ENCODE measurements at regions not wholly inside any gene's neighbourhood (a gene's known extent, or its start where the extent isn't known, plus 50 kb on each side); places are given as distances from the start of the nearest gene placed in this dataset.

GRCh38 chr15:62883938-62884479 lies 158.5 kb upstream of the TPM1 start:
- DNase-seq, result no peak

- DNase-seq, result no peak
Observed at GRCh38 chr15:62886431-62887071, 156.0 kb upstream of the TPM1 start.

GRCh38 chr15:62887113-62887570 lies 155.4 kb upstream of the TPM1 start:
- no peak for DNase-seq

GRCh38 chr15:62888623-62889022 lies 153.9 kb upstream of the TPM1 start:
- no peak for DNase-seq

- no peak for DNase-seq
Observed at GRCh38 chr15:62889141-62889661, 153.3 kb upstream of the TPM1 start.

- no peak for DNase-seq
Observed at GRCh38 chr15:62889734-62890505, 152.6 kb upstream of the TPM1 start.

GRCh38 chr15:62894322-62895085 lies 148.0 kb upstream of the TPM1 start:
- no peak for DNase-seq

- no peak for DNase-seq
Observed at GRCh38 chr15:62895139-62895866, 147.2 kb upstream of the TPM1 start.

- DNase-seq, result no peak
Observed at GRCh38 chr15:62895905-62896316, 146.6 kb upstream of the TPM1 start.

- DNase-seq, result no peak
Observed at GRCh38 chr15:62896380-62896866, 146.1 kb upstream of the TPM1 start.

- no peak for DNase-seq
Observed at GRCh38 chr15:62896969-62897486, 145.5 kb upstream of the TPM1 start.

GRCh38 chr15:62897634-62898033 lies 144.9 kb upstream of the TPM1 start:
- DNase-seq, result no peak

- DNase-seq, result no peak
Observed at GRCh38 chr15:62899090-62899493, 143.5 kb upstream of the TPM1 start.

GRCh38 chr15:62900071-62900802 lies 142.3 kb upstream of the TPM1 start:
- DNase-seq, result no peak

- no peak for DNase-seq
Observed at GRCh38 chr15:62901087-62901486, 141.5 kb upstream of the TPM1 start.

GRCh38 chr15:62901909-62902546 lies 140.5 kb upstream of the TPM1 start:
- DNase-seq, result no peak

- DNase-seq, result no peak
Observed at GRCh38 chr15:62902821-62903220, 139.7 kb upstream of the TPM1 start.

GRCh38 chr15:62903437-62903836 lies 139.1 kb upstream of the TPM1 start:
- DNase-seq, result no peak

GRCh38 chr15:62904041-62904910 lies 138.3 kb upstream of the TPM1 start:
- DNase-seq, result no peak

- DNase-seq, result no peak
Observed at GRCh38 chr15:62906627-62907026, 135.9 kb upstream of the TPM1 start.

All from activated CD4-positive, alpha-beta T cell treated with anti-CD3 and anti-CD28 coated beads, Interleukin-2, Interleukin-6, amounts not matched to agents 100 ng/mL and 50 ng/mL, durations not matched to agents 16 hours and 8 hours (primary cell).